ENCODE measurements at regions not wholly inside any gene's neighbourhood (a gene's known extent, or its start where the extent isn't known, plus 50 kb on each side); places are given as distances from the start of the nearest gene placed in this dataset.
"Not testable (repeated sequence)": the region's sequence is repeated elsewhere in the genome, so short reads cannot be mapped to it uniquely, and the experiment has no call there.

DNA sequence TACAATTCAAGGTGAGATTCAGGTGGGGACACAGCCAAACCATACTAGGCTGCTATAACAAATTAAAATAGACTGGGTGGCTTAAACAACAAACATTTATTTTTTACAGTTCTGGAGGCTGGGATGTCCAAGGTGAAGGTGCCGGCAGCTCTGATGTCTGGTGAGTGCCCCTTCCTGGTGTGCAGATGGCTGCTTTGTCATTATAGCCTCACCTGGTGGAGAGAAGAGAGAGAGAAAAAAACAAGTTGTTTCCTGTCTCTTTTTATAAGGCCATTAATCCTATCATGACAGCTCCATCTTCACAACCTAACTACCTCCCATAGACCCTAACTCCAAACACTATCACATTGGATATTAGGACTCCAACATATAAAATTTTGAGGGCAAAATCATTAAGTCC lies 279.7 kb downstream of the ZIC1 start:
- H3K4me1 ChIP-seq: no peaks in the 10 kb centered on the region
- H3K9me3 ChIP-seq: no peaks in the 10 kb centered on the region
- no peak overlapping the region for H3K27ac ChIP-seq
- 90 to 95% methylated on average over 1 of the region's 1 CpG for WGBS, 2 donors
- no peak overlapping the region for H3K4me3 ChIP-seq
- H3K36me3 ChIP-seq (ENCODE audit: low read depth, missing control alignments): no peaks in the 10 kb centered on the region
- intact Hi-C loops (cut with DNase I; ENCODE audit: low total_unique reads): no loop called here
- no peak for DNase-seq
- H3K27me3 ChIP-seq: no peaks in the 10 kb centered on the region
- TF ChIP-seq, protein P1, sequence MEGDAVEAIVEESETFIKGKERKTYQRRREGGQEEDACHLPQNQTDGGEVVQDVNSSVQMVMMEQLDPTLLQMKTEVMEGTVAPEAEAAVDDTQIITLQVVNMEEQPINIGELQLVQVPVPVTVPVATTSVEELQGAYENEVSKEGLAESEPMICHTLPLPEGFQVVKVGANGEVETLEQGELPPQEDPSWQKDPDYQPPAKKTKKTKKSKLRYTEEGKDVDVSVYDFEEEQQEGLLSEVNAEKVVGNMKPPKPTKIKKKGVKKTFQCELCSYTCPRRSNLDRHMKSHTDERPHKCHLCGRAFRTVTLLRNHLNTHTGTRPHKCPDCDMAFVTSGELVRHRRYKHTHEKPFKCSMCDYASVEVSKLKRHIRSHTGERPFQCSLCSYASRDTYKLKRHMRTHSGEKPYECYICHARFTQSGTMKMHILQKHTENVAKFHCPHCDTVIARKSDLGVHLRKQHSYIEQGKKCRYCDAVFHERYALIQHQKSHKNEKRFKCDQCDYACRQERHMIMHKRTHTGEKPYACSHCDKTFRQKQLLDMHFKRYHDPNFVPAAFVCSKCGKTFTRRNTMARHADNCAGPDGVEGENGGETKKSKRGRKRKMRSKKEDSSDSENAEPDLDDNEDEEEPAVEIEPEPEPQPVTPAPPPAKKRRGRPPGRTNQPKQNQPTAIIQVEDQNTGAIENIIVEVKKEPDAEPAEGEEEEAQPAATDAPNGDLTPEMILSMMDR (IDR thresholded peaks at IDR 0.05): no peak
- TF ChIP-seq POLR2A (IDR thresholded peaks at IDR 0.05): no peak

DNA sequence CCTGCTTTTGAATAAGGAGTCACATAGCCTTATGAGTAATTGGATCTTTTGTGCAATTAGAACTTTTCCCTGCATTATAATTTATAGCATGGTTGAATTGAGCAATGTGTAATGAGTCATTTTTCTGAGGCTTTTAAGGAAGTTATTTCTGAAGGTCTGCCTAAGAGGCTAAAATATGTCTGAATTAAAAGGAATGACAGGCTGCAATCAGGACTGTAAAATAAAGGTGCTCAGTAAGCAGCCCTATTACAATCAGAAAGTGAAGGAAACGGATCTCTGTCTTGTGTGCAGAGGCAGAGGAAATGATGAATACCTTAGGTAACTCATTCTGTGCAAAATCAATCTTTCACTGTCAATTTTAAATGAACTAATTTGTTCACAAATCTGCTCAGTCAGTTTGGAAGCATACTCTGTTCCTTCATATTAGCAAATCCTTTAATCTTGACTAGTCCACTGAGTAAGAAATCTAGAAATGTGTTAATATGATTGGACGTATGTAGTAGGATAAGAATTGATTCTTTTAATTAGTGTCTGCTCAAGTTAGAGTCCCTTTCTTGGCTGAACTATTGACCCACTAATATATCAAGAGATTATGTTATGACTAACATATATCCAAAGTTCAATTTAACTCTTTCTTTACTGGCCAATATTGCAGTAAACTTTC lies 290.1 kb downstream of the ZIC1 start:
- no peaks in the 10 kb centered on the region for H3K27me3 ChIP-seq
- TF ChIP-seq, protein P1 (IDR thresholded peaks at IDR 0.05): no peak
- no peak for TF ChIP-seq POLR2A (IDR thresholded peaks at IDR 0.05)
- no peaks in the 10 kb centered on the region for H3K36me3 ChIP-seq (ENCODE audit: low read depth, missing control alignments)
- H3K4me3 ChIP-seq: no peak overlapping the region
- no peak for DNase-seq
- 56 to 78% methylated on average over 2 of the region's 2 CpGs for WGBS, 2 donors
- H3K27ac ChIP-seq: no peak overlapping the region
- intact Hi-C loops (cut with DNase I; ENCODE audit: low total_unique reads): no loop called here
- H3K9me3 ChIP-seq: no peaks in the 10 kb centered on the region
- no peaks in the 10 kb centered on the region for H3K4me1 ChIP-seq

DNA sequence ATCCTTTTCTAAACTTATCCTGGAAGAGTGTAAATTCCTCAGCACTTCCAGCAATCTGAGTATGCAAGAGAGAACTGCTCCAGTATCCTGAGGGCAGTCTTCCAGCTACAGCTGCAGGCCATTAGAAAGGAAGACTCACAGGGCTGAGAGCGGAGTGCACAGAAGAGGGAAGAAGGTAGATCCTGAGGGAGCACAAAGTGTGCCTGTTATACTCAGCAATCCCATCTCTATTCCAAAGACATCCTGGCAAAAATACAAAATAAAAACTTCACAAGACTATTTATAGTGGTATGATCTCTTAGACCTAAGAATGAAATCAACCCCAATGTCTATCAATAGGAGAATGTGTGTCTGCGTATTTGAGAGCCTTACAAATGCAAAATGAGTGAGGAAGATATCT lies 292.0 kb downstream of the ZIC1 start:
- 54 to 55% methylated on average over 2 of the region's 2 CpGs for WGBS, 2 donors
- TF ChIP-seq, protein P1 (IDR thresholded peaks at IDR 0.05): no peak
- TF ChIP-seq POLR2A (IDR thresholded peaks at IDR 0.05): no peak
- Histone ChIP-seq H3K4me1 (no peaks in the 10 kb centered on the region), H3K36me3 (ENCODE audit: low read depth, missing control alignments) (no peaks in the 10 kb centered on the region), H3K9me3 (no peaks in the 10 kb centered on the region), H3K27ac (no peak overlapping the region), H3K27me3 (no peaks in the 10 kb centered on the region), H3K4me3 (no peak overlapping the region)
- peak; percentile 36 for DNase-seq
- intact Hi-C loops (cut with DNase I; ENCODE audit: low total_unique reads): no loop called here

DNA sequence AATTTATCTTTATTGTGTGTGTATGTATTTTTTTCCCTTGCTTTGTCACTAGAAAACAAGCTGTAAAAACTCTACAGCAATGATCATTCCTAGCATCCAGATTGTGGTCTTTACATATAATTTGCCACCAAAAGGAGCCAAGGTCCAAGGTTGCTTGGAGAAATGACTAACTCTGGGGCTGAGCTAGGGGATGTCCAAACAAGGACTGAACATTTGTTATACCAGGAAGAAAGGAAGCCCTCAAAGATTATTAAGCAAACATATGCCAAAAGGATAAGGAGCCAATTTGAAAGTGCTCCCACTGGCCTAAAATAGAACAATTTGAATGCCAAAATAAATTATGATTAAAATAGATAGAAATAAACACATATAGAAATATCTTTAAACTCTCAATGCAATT lies 293.3 kb downstream of the ZIC1 start:
- intact Hi-C loops (cut with DNase I; ENCODE audit: low total_unique reads): no loop called here
- no peaks in the 10 kb centered on the region for H3K4me1 ChIP-seq
- no peaks in the 10 kb centered on the region for H3K36me3 ChIP-seq (ENCODE audit: low read depth, missing control alignments)
- H3K4me3 ChIP-seq: no peak overlapping the region
- no peak overlapping the region for H3K27ac ChIP-seq
- no peaks in the 10 kb centered on the region for H3K9me3 ChIP-seq
- TF ChIP-seq POLR2A (IDR thresholded peaks at IDR 0.05): no peak
- TF ChIP-seq, protein P1 (IDR thresholded peaks at IDR 0.05): no peak
- H3K27me3 ChIP-seq: no peaks in the 10 kb centered on the region
- DNase-seq: no peak

DNA sequence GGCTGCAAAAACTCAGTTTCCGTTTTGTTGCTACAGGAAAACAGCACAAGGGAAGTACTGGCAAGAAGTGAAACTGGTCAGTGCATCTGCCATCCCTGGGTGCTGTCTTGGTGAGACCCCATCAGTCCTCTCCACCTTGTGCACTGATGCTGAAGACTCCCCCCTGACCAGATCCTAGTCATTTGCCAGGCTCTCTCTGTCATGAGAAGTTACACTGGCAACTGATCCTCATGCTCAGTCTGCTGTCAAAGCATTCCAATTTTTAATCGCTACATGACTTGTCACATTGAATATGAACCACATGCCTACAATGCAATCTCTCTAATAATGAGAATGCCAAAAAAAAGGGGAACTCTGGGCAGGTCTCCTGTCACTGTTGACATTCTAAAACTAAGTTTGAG lies 296.5 kb downstream of the ZIC1 start:
- no peak for DNase-seq
- Histone ChIP-seq H3K4me3 (no peak overlapping the region), H3K4me1 (no peaks in the 10 kb centered on the region), H3K27me3 (no peaks in the 10 kb centered on the region), H3K9me3 (no peaks in the 10 kb centered on the region), H3K36me3 (ENCODE audit: low read depth, missing control alignments) (no peaks in the 10 kb centered on the region), H3K27ac (no peak overlapping the region)
- TF ChIP-seq, protein P1 (IDR thresholded peaks at IDR 0.05): no peak
- TF ChIP-seq POLR2A (IDR thresholded peaks at IDR 0.05): no peak
- 69 to 95% methylated on average over 2 of the region's 2 CpGs for WGBS, 2 donors
- intact Hi-C loops (cut with DNase I; ENCODE audit: low total_unique reads): no loop called here

DNA sequence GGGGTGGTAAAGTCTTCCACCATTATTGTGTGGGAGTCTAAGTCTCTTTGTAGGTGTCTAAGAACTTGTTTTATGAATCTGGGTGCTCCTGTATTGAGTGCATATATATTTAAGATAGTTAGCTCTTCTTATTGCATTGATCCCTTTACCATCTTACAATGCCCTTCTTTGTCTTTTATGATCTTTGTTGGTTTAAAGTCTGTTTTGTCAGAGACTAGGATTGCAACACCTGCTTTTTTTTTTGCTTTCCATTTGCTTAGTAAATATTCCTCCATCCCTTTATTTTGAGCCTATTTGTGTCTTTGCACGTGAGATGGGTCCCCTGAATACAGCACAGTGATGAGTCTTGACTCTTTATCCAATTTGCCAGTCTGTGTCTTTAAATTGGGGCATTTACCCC lies 301.6 kb downstream of the ZIC1 start:
- H3K36me3 ChIP-seq (ENCODE audit: low read depth, missing control alignments); H3K4me3 ChIP-seq; H3K27me3 ChIP-seq; H3K27ac ChIP-seq; DNase-seq; H3K9me3 ChIP-seq; intact Hi-C loops (cut with DNase I; ENCODE audit: low total_unique reads); H3K4me1 ChIP-seq: not testable (repeated sequence)
- 79 to 88% methylated on average over 1 of the region's 1 CpG for WGBS, 2 donors
